NB4 (cell line): ENCODE measurements at regions not wholly inside any gene's neighbourhood (a gene's known extent, or its start where the extent isn't known, plus 50 kb on each side); places are given as distances from the start of the nearest gene placed in this dataset.

Experiments
- CTCF ChIP-seq: IDR thresholded peaks from one replicate; pipeline ENCODE4 v1.5.1; 2012; ENCODE audit warnings: low read depth, low read length
- MAX ChIP-seq: IDR thresholded peaks from 2 replicates; pipeline ENCODE4 v1.6.1; 2011; ENCODE audit warnings: low read depth, low read length
- MYC ChIP-seq: IDR thresholded peaks from 2 replicates; pipeline ENCODE4 v1.6.1; 2011; ENCODE audit warnings: low read depth, low read length
- POLR2A ChIP-seq: IDR thresholded peaks from 2 replicates; pipeline ENCODE4 v1.6.1; 2011; ENCODE audit warnings: mild to moderate bottlenecking; ENCODE audit not compliant: insufficient read length; ENCODE audit errors: extremely low read depth

- TF ChIP-seq CTCF (no peak), MAX (no peak), POLR2A (no peak), MYC (no peak)
These were observed 492.1 kb upstream of the MYT1L start for GRCh38 chr2:2823061-2823753.
